GM21528 (cell line): ENCODE measurements at regions not wholly inside any gene's neighbourhood (a gene's known extent, or its start where the extent isn't known, plus 50 kb on each side); places are given as distances from the start of the nearest gene placed in this dataset.
"Not testable (repeated sequence)": the region's sequence is repeated elsewhere in the genome, so short reads cannot be mapped to it uniquely, and the experiment has no call there.

ENCODE experiments used
- ATAC-seq: cut with Tn5 transposase; IDR thresholded peaks from one replicate; pipeline ENCODE4 v1.9.1; 2021; ENCODE audit warnings: mild to moderate bottlenecking, moderate library complexity; ENCODE audit not compliant: unreplicated experiment, low FRiP score

GRCh38 chr1:245102149-245102548 is 52.6 kb upstream of the KIF26B start:
- not testable (repeated sequence) for ATAC-seq

GRCh38 chr1:245099401-245099800 is 55.4 kb upstream of the KIF26B start:
- ATAC-seq = no peak

- no peak for ATAC-seq
Measured at GRCh38 chr1:245098924-245099323, 55.9 kb upstream of the KIF26B start.

GRCh38 chr1:245096311-245097066 is 58.3 kb upstream of the KIF26B start:
- ATAC-seq = no peak

GRCh38 chr1:245095903-245096302 is 58.9 kb upstream of the KIF26B start:
- no peak for ATAC-seq

GRCh38 chr1:245094954-245095353 is 59.8 kb upstream of the KIF26B start:
- ATAC-seq = no peak

- no peak for ATAC-seq
Measured at GRCh38 chr1:245094092-245094491, 60.7 kb upstream of the KIF26B start.

- ATAC-seq = no peak
Measured at GRCh38 chr1:245092638-245092976, 62.2 kb upstream of the KIF26B start.

GRCh38 chr1:245091818-245092637 is 62.8 kb upstream of the KIF26B start:
- ATAC-seq = no peak

GRCh38 chr1:245091171-245091621 is 63.6 kb upstream of the KIF26B start:
- ATAC-seq = no peak

GRCh38 chr1:245090491-245091090 is 64.2 kb upstream of the KIF26B start:
- ATAC-seq = no peak

- no peak for ATAC-seq
Measured at GRCh38 chr1:245087723-245088122, 67.1 kb upstream of the KIF26B start.

- ATAC-seq = no peak
Measured at GRCh38 chr1:245086389-245086969, 68.3 kb upstream of the KIF26B start.

- no peak for ATAC-seq
Measured at GRCh38 chr1:245085508-245086095, 69.2 kb upstream of the KIF26B start.

- ATAC-seq = no peak
Measured at GRCh38 chr1:245084551-245084950, 70.2 kb upstream of the KIF26B start.

- ATAC-seq = no peak
Measured at GRCh38 chr1:245079021-245079609, 75.7 kb upstream of the KIF26B start.

GRCh38 chr1:245074898-245075297 is 79.9 kb upstream of the KIF26B start:
- ATAC-seq = no peak

- no peak for ATAC-seq
Measured at GRCh38 chr1:245074232-245074747, 80.5 kb upstream of the KIF26B start.

- ATAC-seq = no peak
Measured at GRCh38 chr1:245070836-245071615, 83.8 kb upstream of the KIF26B start.
